Activated T-cell treated with anti-CD3 and anti-CD28 coated beads for 24 hours (primary cell): ENCODE measurements at regions not wholly inside any gene's neighbourhood (a gene's known extent, or its start where the extent isn't known, plus 50 kb on each side); places are given as distances from the start of the nearest gene placed in this dataset.
"Not testable (repeated sequence)": the region's sequence is repeated elsewhere in the genome, so short reads cannot be mapped to it uniquely, and the experiment has no call there.

Source experiments
- DNase-seq: peaks from one replicate; pipeline ENCODE4 v3.0.0-alpha.2; 2020; ENCODE audit warnings: low read depth

- DNase-seq, result no peak
Measured at GRCh38 chr3:95629802-95630201, 1184.6 kb upstream of the EPHA6 start.

GRCh38 chr3:95645291-95645690 is 1169.1 kb upstream of the EPHA6 start:
- DNase-seq, result no peak

GRCh38 chr3:95654570-95655362 is 1159.6 kb upstream of the EPHA6 start:
- DNase-seq, result no peak

- no peak for DNase-seq
Measured at GRCh38 chr3:95655363-95655986, 1158.9 kb upstream of the EPHA6 start.

- DNase-seq, result no peak
Measured at GRCh38 chr3:95670765-95671164, 1143.6 kb upstream of the EPHA6 start.

- DNase-seq, result no peak
Measured at GRCh38 chr3:95673215-95673614, 1141.2 kb upstream of the EPHA6 start.

- no peak for DNase-seq
Measured at GRCh38 chr3:95705786-95706418, 1108.5 kb upstream of the EPHA6 start.

- no peak for DNase-seq
Measured at GRCh38 chr3:95707268-95707667, 1107.1 kb upstream of the EPHA6 start.

- no peak for DNase-seq
Measured at GRCh38 chr3:95710684-95711083, 1103.7 kb upstream of the EPHA6 start.

GRCh38 chr3:95711789-95712188 is 1102.6 kb upstream of the EPHA6 start:
- no peak for DNase-seq

GRCh38 chr3:95715128-95715527 is 1099.3 kb upstream of the EPHA6 start:
- DNase-seq, result no peak

- no peak for DNase-seq
Measured at GRCh38 chr3:95717048-95717447, 1097.3 kb upstream of the EPHA6 start.

GRCh38 chr3:95718168-95718567 is 1096.2 kb upstream of the EPHA6 start:
- no peak for DNase-seq

GRCh38 chr3:95719481-95719880 is 1094.9 kb upstream of the EPHA6 start:
- no peak for DNase-seq

- DNase-seq, result no peak
Measured at GRCh38 chr3:95721938-95722337, 1092.5 kb upstream of the EPHA6 start.

- DNase-seq, result no peak
Measured at GRCh38 chr3:95725770-95726169, 1088.6 kb upstream of the EPHA6 start.

- DNase-seq, result no peak
Measured at GRCh38 chr3:95731753-95732152, 1082.6 kb upstream of the EPHA6 start.

GRCh38 chr3:95733336-95733735 is 1081.1 kb upstream of the EPHA6 start:
- no peak for DNase-seq

GRCh38 chr3:95738045-95738444 is 1076.3 kb upstream of the EPHA6 start:
- no peak for DNase-seq

GRCh38 chr3:95744896-95745295 is 1069.5 kb upstream of the EPHA6 start:
- DNase-seq, result not testable (repeated sequence)

GRCh38 chr3:95750097-95750496 is 1064.3 kb upstream of the EPHA6 start:
- DNase-seq, result no peak

GRCh38 chr3:95751509-95751908 is 1062.9 kb upstream of the EPHA6 start:
- DNase-seq, result no peak

GRCh38 chr3:95752199-95752598 is 1062.2 kb upstream of the EPHA6 start:
- no peak for DNase-seq
